Hypothalamus (tissue), 51 donors: ENCODE measurements at regions not wholly inside any gene's neighbourhood (a gene's known extent, or its start where the extent isn't known, plus 50 kb on each side); places are given as distances from the start of the nearest gene placed in this dataset.

Source experiments
- DNase-seq, 51 donors: peaks; one replicate each; lab custom pipeline; 2025; lab: John Stamatoyannopoulos, UW

DNA sequence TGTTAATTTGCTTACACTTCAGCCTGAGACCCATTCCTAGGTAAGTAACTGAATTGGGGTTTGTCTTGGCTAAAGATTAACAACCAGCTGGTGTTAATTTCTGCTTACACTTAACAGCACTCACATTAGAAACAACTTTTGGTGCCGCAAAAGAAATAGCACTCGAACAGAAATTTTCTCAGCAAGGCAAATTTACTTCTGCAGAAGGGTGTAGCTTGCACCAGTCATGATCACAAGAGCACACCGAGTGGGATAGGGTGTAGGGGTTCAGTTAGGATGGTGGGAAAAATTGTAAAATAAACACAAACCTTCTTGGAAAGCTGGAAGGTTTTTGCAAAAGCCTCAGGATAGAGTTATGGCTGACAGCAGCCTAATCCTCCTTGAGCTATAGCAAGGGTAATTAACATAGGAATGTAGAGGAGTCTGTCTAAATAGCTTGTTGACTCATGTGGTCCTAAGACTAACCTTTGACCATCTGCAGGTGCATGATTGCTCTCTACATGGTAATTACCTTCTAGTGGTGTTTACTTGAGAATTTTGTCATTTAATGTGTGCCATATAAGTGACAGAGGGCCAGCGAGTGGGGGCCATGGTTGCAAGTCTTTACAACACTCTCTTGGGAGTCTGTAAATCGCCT is 67.8 kb upstream of the CDK13 start:
- no peak for DNase-seq

DNA sequence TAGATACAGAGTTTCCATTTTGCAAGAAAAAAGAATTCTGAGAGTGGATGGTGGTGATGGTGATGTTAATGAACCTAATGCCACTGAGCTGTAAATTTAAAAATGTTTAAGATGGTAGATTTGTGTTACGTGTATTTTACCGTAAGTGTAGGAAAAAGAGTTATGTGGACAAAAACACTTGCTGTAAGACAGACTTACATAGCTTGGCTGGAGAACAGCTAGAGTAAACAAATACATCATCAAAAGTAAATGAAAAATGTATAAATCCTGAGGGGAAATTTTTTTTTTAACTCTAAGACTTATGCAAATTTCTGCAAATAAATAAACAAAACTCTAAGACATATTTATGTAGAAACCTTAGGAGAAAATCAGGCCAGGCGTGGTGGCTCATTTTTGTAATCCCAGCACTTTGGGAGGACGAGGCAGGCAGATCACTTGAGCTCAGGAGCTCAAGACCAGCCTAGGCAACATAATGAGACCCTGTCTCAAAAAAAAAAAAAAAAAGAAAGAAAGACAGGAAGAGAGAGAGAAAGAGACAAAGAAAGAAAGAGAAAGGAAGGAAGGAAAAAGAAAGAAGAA is 66.2 kb upstream of the CDK13 start:
- no peak for DNase-seq

DNA sequence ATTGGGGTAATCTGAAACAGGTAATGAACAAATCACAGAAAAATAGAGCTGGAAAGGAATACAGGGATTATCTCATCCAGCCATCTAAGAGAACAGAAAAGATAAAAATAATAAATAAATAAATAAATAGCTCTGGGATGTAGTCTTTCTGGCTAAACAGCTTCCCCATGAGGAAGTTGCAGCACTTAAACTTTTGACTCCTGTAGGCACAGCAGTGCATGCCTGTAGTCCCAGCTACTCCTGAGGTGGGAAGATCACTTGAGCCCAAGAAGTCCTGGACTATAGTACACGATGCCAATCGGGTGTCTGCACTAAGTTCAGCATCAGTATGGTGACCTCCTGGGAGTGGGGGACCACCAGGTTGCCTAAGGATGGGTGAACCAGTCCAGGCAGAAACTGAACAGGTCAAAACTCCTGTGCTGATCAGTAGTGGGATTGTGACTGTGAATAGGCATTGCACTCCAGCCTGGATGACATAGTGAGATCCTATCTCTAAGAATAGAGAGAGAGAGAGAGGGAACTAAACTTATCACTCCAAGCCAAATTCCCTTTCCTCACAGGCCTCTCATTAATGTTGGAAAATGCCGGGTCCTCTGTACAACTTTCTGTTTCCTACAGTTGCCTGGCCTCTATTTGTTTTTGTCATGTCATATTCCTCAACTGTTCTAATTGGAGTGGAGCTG is 61.7 kb upstream of the CDK13 start:
- DNase-seq = no peak

GRCh38 chr7:39890411-39890810 is 59.6 kb upstream of the CDK13 start:
- DNase-seq = no peak

GRCh38 chr7:39891894-39892293 is 58.2 kb upstream of the CDK13 start:
- no peak for DNase-seq

- no peak for DNase-seq
These were observed 57.7 kb upstream of the CDK13 start for GRCh38 chr7:39892361-39892760.

DNA sequence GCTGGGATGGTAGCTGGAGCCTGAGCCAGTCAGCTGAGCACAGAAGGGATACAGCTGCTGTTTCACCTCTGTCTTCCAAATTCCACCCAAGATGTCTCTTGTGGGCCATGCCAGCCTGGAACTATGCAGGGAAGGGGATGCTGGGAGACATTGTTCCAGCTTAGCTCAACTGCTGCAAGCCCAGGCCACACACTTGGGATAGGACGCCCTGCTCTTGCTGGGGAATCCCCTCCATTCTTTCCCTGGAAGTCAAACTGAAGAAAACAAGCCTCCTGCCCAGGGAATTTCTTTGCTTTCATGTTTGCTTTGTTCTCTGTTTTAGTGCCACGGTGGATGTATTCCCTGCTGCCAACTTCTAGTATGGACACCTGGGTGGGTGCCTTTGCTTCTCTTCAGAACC is 55.2 kb upstream of the CDK13 start:
- no peak for DNase-seq

GRCh38 chr7:39896840-39897239 is 53.2 kb upstream of the CDK13 start:
- DNase-seq = no peak

GRCh38 chr7:39898867-39899266 is 51.2 kb upstream of the CDK13 start:
- no peak for DNase-seq
